ENCODE measurements at regions not wholly inside any gene's neighbourhood (a gene's known extent, or its start where the extent isn't known, plus 50 kb on each side); places are given as distances from the start of the nearest gene placed in this dataset.

GRCh38 chr7:68900096-68900495 is 698.2 kb upstream of the AUTS2 start:
- intact Hi-C loops (cut with micrococcal nuclease): no loop called here
- H3K9me3 ChIP-seq (ENCODE audit: control insufficient read depth, insufficient read depth, low read length): no peaks in the 10 kb centered on the region
- Mint-ChIP-seq H3K27ac (no peak overlapping the region), H3K36me3 (no peaks in the 10 kb centered on the region), H3K4me1 (no peaks in the 10 kb centered on the region), H3K9me3 (peaks cover 11 to 13% of the 10 kb centered on the region in 2 donors), H3K4me3 (no peak overlapping the region), H3K27me3 (ENCODE audit: low read depth in 2 of 2) (no peaks in the 10 kb centered on the region)
- H3K4me1 ChIP-seq (ENCODE audit: control insufficient read depth, insufficient read depth, low read length): no peaks in the 10 kb centered on the region
- H3K36me3 ChIP-seq (ENCODE audit: control insufficient read depth, insufficient read depth, low read length): no peaks in the 10 kb centered on the region
- WGBS (ENCODE audit: insufficient coverage): 80% methylated on average over 6 of the region's 9 CpGs
- no peak overlapping the region for H3K27ac ChIP-seq (ENCODE audit: low read length)
- no peaks in the 10 kb centered on the region for H3K27me3 ChIP-seq (ENCODE audit: control insufficient read depth, insufficient read depth, low read length)
- TF ChIP-seq, protein P1, sequence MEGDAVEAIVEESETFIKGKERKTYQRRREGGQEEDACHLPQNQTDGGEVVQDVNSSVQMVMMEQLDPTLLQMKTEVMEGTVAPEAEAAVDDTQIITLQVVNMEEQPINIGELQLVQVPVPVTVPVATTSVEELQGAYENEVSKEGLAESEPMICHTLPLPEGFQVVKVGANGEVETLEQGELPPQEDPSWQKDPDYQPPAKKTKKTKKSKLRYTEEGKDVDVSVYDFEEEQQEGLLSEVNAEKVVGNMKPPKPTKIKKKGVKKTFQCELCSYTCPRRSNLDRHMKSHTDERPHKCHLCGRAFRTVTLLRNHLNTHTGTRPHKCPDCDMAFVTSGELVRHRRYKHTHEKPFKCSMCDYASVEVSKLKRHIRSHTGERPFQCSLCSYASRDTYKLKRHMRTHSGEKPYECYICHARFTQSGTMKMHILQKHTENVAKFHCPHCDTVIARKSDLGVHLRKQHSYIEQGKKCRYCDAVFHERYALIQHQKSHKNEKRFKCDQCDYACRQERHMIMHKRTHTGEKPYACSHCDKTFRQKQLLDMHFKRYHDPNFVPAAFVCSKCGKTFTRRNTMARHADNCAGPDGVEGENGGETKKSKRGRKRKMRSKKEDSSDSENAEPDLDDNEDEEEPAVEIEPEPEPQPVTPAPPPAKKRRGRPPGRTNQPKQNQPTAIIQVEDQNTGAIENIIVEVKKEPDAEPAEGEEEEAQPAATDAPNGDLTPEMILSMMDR (IDR thresholded peaks at IDR 0.05): no peak
- no peak overlapping the region for H3K4me3 ChIP-seq (ENCODE audit: low read length)
- DNase-seq (no peak), ATAC-seq (no peak)

DNA sequence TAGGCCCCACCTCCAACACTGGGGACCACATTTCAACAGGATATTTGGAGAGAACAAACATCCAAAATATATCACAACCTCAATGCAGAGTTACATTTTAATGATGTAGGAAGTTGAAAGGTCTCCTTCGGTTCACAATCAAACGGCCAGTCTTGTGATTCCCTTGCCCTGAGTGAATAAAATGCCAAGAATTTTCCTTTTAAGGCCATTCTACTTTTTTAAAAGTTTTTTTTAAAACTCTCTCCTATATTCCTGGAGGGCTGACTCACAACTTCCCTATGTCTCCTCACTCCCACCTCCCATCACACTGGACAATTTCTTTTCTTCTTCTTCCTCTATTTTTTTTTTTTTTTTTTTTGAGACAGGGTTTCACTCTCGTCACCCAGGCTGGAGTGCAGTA is 693.6 kb upstream of the AUTS2 start:
- Histone ChIP-seq H3K36me3 (ENCODE audit: control insufficient read depth, insufficient read depth, low read length) (no peaks in the 10 kb centered on the region), H3K4me1 (ENCODE audit: control insufficient read depth, insufficient read depth, low read length) (no peaks in the 10 kb centered on the region), H3K27ac (ENCODE audit: low read length) (no peak overlapping the region), H3K4me3 (ENCODE audit: low read length) (no peak overlapping the region), H3K27me3 (ENCODE audit: control insufficient read depth, insufficient read depth, low read length) (no peaks in the 10 kb centered on the region), H3K9me3 (ENCODE audit: control insufficient read depth, insufficient read depth, low read length) (no peaks in the 10 kb centered on the region)
- intact Hi-C loops (cut with micrococcal nuclease): no loop called here
- DNase-seq (no peak), ATAC-seq (no peak)
- no peaks in the 10 kb centered on the region for H3K27me3 Mint-ChIP-seq (ENCODE audit: low read depth in 2 of 2)
- 95% methylated on average over 3 of the region's 3 CpGs for WGBS (ENCODE audit: insufficient coverage)
- no peak overlapping the region for H3K27ac Mint-ChIP-seq
- peaks cover 8 to 11% of the 10 kb centered on the region in 2 donors for H3K9me3 Mint-ChIP-seq
- no peaks in the 10 kb centered on the region for H3K36me3 Mint-ChIP-seq
- no peaks in the 10 kb centered on the region for H3K4me1 Mint-ChIP-seq
- H3K4me3 Mint-ChIP-seq: no peak overlapping the region
- TF ChIP-seq, protein P1 (IDR thresholded peaks at IDR 0.05): no peak

DNA sequence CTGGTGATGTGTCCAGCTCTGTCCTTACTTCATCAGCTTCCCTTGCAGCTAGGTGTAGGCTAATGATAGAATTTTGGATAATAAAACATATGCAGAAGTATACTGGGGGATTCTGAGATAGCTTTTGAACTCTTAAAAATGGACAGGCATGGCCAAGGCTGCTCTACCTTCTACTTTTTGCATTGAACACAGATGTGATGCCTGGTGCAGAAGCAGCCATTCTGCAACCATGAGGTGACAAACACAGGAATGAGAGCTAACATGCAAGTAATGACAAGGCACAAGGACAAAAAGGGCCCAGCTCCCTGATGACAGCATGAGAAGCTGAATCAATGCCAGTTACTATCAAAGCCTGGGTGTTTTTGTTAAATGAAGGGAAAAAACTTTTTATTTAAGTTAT is 686.5 kb upstream of the AUTS2 start:
- H3K27ac ChIP-seq (ENCODE audit: low read length): no peak overlapping the region
- H3K4me1 ChIP-seq (ENCODE audit: control insufficient read depth, insufficient read depth, low read length): no peaks in the 10 kb centered on the region
- ATAC-seq (no peak), DNase-seq (no peak)
- Mint-ChIP-seq H3K36me3 (peaks cover 5% of the 10 kb centered on the region), H3K27me3 (ENCODE audit: low read depth in 2 of 2) (no peaks in the 10 kb centered on the region), H3K4me1 (no peaks in the 10 kb centered on the region), H3K9me3 (peaks cover 4 to 10% of the 10 kb centered on the region in 2 donors), H3K4me3 (no peak overlapping the region), H3K27ac (no peak overlapping the region)
- H3K9me3 ChIP-seq (ENCODE audit: control insufficient read depth, insufficient read depth, low read length): peaks cover 4% of the 10 kb centered on the region
- TF ChIP-seq, protein P1 (IDR thresholded peaks at IDR 0.05): no peak
- intact Hi-C loops (cut with micrococcal nuclease): no loop called here
- no peaks in the 10 kb centered on the region for H3K36me3 ChIP-seq (ENCODE audit: control insufficient read depth, insufficient read depth, low read length)
- H3K27me3 ChIP-seq (ENCODE audit: control insufficient read depth, insufficient read depth, low read length): no peaks in the 10 kb centered on the region
- no peak overlapping the region for H3K4me3 ChIP-seq (ENCODE audit: low read length)

DNA sequence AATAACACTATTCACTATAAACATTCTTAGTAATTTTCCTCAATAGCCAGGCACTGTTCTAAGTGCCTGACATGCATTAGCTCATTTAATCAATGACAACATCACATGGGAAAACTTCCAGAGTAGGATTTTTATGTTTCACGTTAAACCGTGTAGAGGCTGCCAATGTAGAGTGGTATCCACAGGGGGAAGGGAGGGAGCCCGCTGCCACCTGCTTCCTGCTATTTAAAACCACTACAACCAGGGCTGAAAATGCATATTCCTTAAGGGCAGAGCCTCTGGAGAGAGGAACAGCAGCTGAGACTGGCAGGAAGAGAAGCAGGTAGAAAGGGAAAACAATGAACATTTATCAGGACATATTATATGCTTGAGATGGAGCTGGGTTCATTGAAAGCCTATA is 684.3 kb upstream of the AUTS2 start:
- WGBS (ENCODE audit: insufficient coverage): no CpG with 5 or more reads among the region's 3 CpGs
- no peak overlapping the region for H3K4me3 ChIP-seq (ENCODE audit: low read length)
- no peaks in the 10 kb centered on the region for H3K4me1 ChIP-seq (ENCODE audit: control insufficient read depth, insufficient read depth, low read length)
- Mint-ChIP-seq H3K27me3 (ENCODE audit: low read depth in 2 of 2) (no peaks in the 10 kb centered on the region), H3K9me3 (peaks cover 9 to 11% of the 10 kb centered on the region in 2 donors), H3K36me3 (peaks cover 5% of the 10 kb centered on the region), H3K4me1 (no peaks in the 10 kb centered on the region), H3K27ac (no peak overlapping the region), H3K4me3 (no peak overlapping the region)
- DNase-seq (no peak), ATAC-seq (no peak)
- H3K36me3 ChIP-seq (ENCODE audit: control insufficient read depth, insufficient read depth, low read length): no peaks in the 10 kb centered on the region
- no peaks in the 10 kb centered on the region for H3K27me3 ChIP-seq (ENCODE audit: control insufficient read depth, insufficient read depth, low read length)
- TF ChIP-seq, protein P1 (IDR thresholded peaks at IDR 0.05): no peak
- peaks cover 4% of the 10 kb centered on the region for H3K9me3 ChIP-seq (ENCODE audit: control insufficient read depth, insufficient read depth, low read length)
- H3K27ac ChIP-seq (ENCODE audit: low read length): no peak overlapping the region
- intact Hi-C loops (cut with micrococcal nuclease): no loop called here

Measured in natural killer cell (primary cell).